ENCODE measurements at regions not wholly inside any gene's neighbourhood (a gene's known extent, or its start where the extent isn't known, plus 50 kb on each side); places are given as distances from the start of the nearest gene placed in this dataset.
"Not testable (repeated sequence)": the region's sequence is repeated elsewhere in the genome, so short reads cannot be mapped to it uniquely, and the experiment has no call there.

GRCh38 chr11:79503028-79503427, 62.2 kb upstream of the TENM4 start:
- DNase-seq: no peak

GRCh38 chr11:79501707-79502106, 60.9 kb upstream of the TENM4 start:
- no peak for DNase-seq

DNA sequence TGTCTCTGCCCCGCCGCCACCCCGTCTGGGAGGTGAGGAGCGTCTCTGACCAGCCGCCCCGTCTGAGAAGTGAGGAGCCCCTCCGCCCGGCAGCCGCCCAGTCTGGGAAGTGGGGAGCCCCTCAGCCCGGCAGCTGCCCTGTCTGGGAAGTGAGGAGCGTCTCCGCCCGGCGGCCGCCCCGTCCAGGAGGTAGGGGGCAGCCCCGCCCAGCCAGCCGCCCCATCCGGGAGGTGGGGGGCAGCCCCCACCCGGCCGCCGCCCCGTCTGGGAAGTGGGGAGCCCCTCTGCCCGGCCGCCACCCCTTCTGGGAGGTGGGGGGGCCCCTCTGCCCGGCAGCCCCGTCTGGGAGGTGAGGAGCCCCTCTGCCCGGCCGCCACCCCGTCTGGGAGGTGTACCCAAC, 59.1 kb upstream of the TENM4 start:
- not testable (repeated sequence) for DNase-seq

- no peak for DNase-seq
Measured at GRCh38 chr11:79498667-79499066, 57.8 kb upstream of the TENM4 start.

DNA sequence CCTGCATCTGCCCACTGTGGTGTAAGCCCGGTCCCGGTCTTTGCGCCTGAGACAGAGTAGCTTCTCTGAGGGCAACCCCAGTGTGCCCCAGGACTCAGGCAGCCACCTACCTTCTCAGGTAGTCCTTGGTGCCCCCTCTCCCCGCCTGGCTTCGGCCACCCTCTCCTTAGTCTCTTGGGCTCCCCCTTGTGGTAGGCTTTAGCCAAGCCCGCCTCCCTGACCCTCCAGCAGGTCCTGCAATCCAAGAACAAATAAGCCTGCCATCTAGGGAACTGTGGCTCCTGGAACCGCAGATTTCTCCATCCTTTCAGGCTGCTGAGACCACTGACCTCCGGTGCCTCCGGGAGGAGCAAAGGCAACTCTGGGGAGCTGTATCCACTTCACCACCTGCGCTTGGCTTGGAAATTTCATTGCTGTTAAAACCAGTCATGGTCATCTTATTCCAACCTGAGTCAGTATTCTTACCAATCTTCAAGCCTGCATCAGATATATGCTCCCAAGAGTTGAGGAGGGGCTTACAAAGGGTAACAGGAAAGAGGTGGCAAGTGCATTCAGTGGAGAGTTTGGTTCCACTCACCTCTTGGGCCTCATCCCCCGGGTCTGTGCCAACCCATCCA, 52.8 kb upstream of the TENM4 start:
- DNase-seq: peak; percentile 14

DNA sequence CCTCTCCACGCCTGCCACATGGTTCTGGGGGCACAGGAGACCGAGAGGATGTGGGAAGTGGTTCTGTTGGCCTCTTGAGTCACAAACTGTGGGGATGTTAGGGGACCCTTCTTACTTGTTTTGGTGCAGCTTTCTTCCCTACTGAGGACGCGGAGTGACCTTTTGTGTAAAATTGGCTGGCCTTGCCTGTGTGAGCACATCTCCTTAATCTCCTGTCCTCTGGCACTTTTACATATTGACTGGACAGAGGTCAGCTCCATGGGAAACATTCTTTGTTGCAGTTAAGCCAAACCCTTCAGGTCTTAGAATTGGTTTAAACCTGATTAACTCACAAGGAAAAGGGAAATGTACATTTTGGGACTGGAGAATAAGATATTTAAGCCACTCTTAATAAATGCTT, 51.2 kb upstream of the TENM4 start:
- DNase-seq: no peak
